ENCODE measurements at regions not wholly inside any gene's neighbourhood (a gene's known extent, or its start where the extent isn't known, plus 50 kb on each side); places are given as distances from the start of the nearest gene placed in this dataset.

- ChIA-PET CTCF (interaction anchor here (1.8 kb wide), 1 partner anchor 9 kb away, joined by 7 read pairs; no protein-coding TSS in a partner anchor), POLR2A (no interaction called here)
- no peak for DNase-seq (ENCODE audit: extremely low spot score)
- TF ChIP-seq ARNT (IDR thresholded peaks at IDR 0.05) = no peak
Measured at GRCh38 chr13:39951301-39951700, 295.8 kb downstream of the COG6 start.

- CTCF ChIA-PET = interaction anchor here (1.8 kb wide), 1 partner anchor 10 kb away, joined by 7 read pairs; no protein-coding TSS in a partner anchor
- POLR2A ChIA-PET = no interaction called here
- DNase-seq (ENCODE audit: extremely low spot score) = no peak
- no peak for TF ChIP-seq ZNF384 (IDR thresholded peaks at IDR 0.05)
- no peak for TF ChIP-seq BHLHE40 (IDR thresholded peaks at IDR 0.05; ENCODE audit: borderline replicate concordance)
- no peak for TF ChIP-seq FOXA1 (IDR thresholded peaks at IDR 0.05)
- no peak for TF ChIP-seq ARNT (IDR thresholded peaks at IDR 0.05)
- TF ChIP-seq SP1 (IDR thresholded peaks at IDR 0.05) = no peak
- no peak for TF ChIP-seq SUZ12 (IDR thresholded peaks at IDR 0.05)
- TF ChIP-seq ELF4 (IDR thresholded peaks at IDR 0.05) = no peak
- TF ChIP-seq, protein P1, sequence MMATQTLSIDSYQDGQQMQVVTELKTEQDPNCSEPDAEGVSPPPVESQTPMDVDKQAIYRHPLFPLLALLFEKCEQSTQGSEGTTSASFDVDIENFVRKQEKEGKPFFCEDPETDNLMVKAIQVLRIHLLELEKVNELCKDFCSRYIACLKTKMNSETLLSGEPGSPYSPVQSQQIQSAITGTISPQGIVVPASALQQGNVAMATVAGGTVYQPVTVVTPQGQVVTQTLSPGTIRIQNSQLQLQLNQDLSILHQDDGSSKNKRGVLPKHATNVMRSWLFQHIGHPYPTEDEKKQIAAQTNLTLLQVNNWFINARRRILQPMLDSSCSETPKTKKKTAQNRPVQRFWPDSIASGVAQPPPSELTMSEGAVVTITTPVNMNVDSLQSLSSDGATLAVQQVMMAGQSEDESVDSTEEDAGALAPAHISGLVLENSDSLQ (IDR thresholded peaks at IDR 0.05) = no peak
- TF ChIP-seq HDGF (IDR thresholded peaks at IDR 0.05; ENCODE audit: borderline replicate concordance) = no peak
- TF ChIP-seq LEF1 (IDR thresholded peaks at IDR 0.05; ENCODE audit: borderline replicate concordance) = no peak
- TF ChIP-seq FOXM1 (IDR thresholded peaks at IDR 0.05; ENCODE audit: borderline replicate concordance) = no peak
Measured at GRCh38 chr13:39952249-39953233, 297.1 kb downstream of the COG6 start.

DNA sequence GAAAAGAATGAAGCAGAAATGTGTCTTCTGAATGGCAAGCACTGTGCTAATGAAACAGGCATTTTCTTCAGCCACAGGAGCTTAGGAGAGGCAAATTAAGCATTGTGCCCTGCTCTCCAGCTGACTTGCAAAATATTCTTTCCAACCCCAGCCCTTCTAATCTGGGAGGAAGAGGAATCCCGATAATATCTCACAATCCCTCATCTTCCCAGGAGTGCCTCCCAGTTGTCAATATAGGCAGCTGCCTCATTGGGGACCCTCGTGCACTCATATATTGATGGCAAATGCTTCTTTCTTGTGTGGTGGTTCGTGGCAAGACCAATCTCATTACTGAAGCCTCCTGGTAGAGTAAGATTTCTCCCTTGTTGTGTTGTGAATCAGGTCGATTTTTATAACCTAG is 299.0 kb downstream of the COG6 start:
- no peak for DNase-seq (ENCODE audit: extremely low spot score)
- TF ChIP-seq, protein P1 (IDR thresholded peaks at IDR 0.05) = no peak
- TF ChIP-seq L3MBTL2 (conservative IDR thresholded peaks at IDR 0.05) (no peak), NFRKB (IDR thresholded peaks at IDR 0.05) (no peak), FOXK2 (IDR thresholded peaks at IDR 0.05) (no peak), FOXA1 (IDR thresholded peaks at IDR 0.05) (no peak), CTBP1 (IDR thresholded peaks at IDR 0.05; ENCODE audit: borderline replicate concordance) (no peak), BHLHE40 (IDR thresholded peaks at IDR 0.05; ENCODE audit: borderline replicate concordance) (no peak), ZNF384 (IDR thresholded peaks at IDR 0.05) (no peak), HDGF (IDR thresholded peaks at IDR 0.05; ENCODE audit: borderline replicate concordance) (no peak), TARDBP (IDR thresholded peaks at IDR 0.05) (no peak), ARNT (IDR thresholded peaks at IDR 0.05) (no peak), FOXM1 (IDR thresholded peaks at IDR 0.05; ENCODE audit: borderline replicate concordance) (no peak), ELF4 (IDR thresholded peaks at IDR 0.05) (no peak), SP1 (IDR thresholded peaks at IDR 0.05) (no peak), LEF1 (IDR thresholded peaks at IDR 0.05; ENCODE audit: borderline replicate concordance) (no peak), SUZ12 (IDR thresholded peaks at IDR 0.05) (no peak)
- ChIA-PET POLR2A (no interaction called here), CTCF (no interaction called here)

DNA sequence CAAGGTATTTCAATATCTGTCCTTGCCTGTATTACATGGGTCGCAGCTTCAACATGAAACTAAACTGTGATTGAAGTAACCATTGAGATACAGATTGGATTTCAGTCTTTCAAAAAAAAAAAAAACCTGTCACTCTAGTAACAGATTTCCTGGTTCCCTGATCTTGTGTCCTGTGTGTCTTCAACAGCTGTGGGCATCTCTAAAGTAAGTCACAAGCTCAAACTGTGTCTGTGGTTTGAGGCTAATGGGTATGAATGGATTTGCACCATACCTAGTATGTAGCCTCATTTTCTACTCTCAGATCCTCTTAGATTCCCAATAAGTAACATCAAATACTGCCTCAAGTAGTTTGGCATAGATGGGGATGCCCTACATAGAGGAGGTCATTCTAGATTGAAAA is 300.1 kb downstream of the COG6 start:
- no peak for DNase-seq (ENCODE audit: extremely low spot score)
- ChIA-PET POLR2A (no interaction called here), CTCF (no interaction called here)
- no peak for TF ChIP-seq BHLHE40 (IDR thresholded peaks at IDR 0.05; ENCODE audit: borderline replicate concordance)
- TF ChIP-seq ZNF384 (IDR thresholded peaks at IDR 0.05) = no peak
- TF ChIP-seq LEF1 (IDR thresholded peaks at IDR 0.05; ENCODE audit: borderline replicate concordance) = no peak
- no peak for TF ChIP-seq ARNT (IDR thresholded peaks at IDR 0.05)
- no peak for TF ChIP-seq CTBP1 (IDR thresholded peaks at IDR 0.05; ENCODE audit: borderline replicate concordance)
- TF ChIP-seq FOXA1 (IDR thresholded peaks at IDR 0.05) = no peak
- TF ChIP-seq, protein P1 (IDR thresholded peaks at IDR 0.05) = no peak
- TF ChIP-seq SUZ12 (IDR thresholded peaks at IDR 0.05) = no peak
- no peak for TF ChIP-seq FOXK2 (IDR thresholded peaks at IDR 0.05)
- TF ChIP-seq NFRKB (IDR thresholded peaks at IDR 0.05) = no peak
- TF ChIP-seq L3MBTL2 (conservative IDR thresholded peaks at IDR 0.05) = no peak
- TF ChIP-seq HDGF (IDR thresholded peaks at IDR 0.05; ENCODE audit: borderline replicate concordance) = no peak
- TF ChIP-seq FOXM1 (IDR thresholded peaks at IDR 0.05; ENCODE audit: borderline replicate concordance) = no peak
- TF ChIP-seq SP1 (IDR thresholded peaks at IDR 0.05) = no peak
- TF ChIP-seq TARDBP (IDR thresholded peaks at IDR 0.05) = no peak
- no peak for TF ChIP-seq ELF4 (IDR thresholded peaks at IDR 0.05)

- no peak for DNase-seq (ENCODE audit: extremely low spot score)
- POLR2A ChIA-PET = no interaction called here
- CTCF ChIA-PET = no interaction called here
- TF ChIP-seq ZNF384 (IDR thresholded peaks at IDR 0.05) (no peak), SUZ12 (IDR thresholded peaks at IDR 0.05) (no peak), TARDBP (IDR thresholded peaks at IDR 0.05) (no peak), LEF1 (IDR thresholded peaks at IDR 0.05; ENCODE audit: borderline replicate concordance) (no peak), ELF4 (IDR thresholded peaks at IDR 0.05) (no peak), L3MBTL2 (conservative IDR thresholded peaks at IDR 0.05) (no peak), FOXM1 (IDR thresholded peaks at IDR 0.05; ENCODE audit: borderline replicate concordance) (no peak), BHLHE40 (IDR thresholded peaks at IDR 0.05; ENCODE audit: borderline replicate concordance) (no peak), ARNT (IDR thresholded peaks at IDR 0.05) (no peak), SP1 (IDR thresholded peaks at IDR 0.05) (no peak), HDGF (IDR thresholded peaks at IDR 0.05; ENCODE audit: borderline replicate concordance) (no peak), CTBP1 (IDR thresholded peaks at IDR 0.05; ENCODE audit: borderline replicate concordance) (no peak), NFRKB (IDR thresholded peaks at IDR 0.05) (no peak), FOXA1 (IDR thresholded peaks at IDR 0.05) (no peak), FOXK2 (IDR thresholded peaks at IDR 0.05) (no peak)
- TF ChIP-seq, protein P1 (IDR thresholded peaks at IDR 0.05) = no peak
Measured at GRCh38 chr13:39956036-39956435, 300.6 kb downstream of the COG6 start.
